AG09319 (cell line): ENCODE measurements at regions not wholly inside any gene's neighbourhood (a gene's known extent, or its start where the extent isn't known, plus 50 kb on each side); places are given as distances from the start of the nearest gene placed in this dataset.

ENCODE experiments used
- DNase-seq: peaks from one replicate; pipeline ENCODE4 v3.0.0-alpha.2; 2010; ENCODE audit warnings: low read depth; ENCODE audit errors: extremely low read depth
- TF ChIP-seq, protein P1 (sequence below): IDR thresholded peaks from 2 replicates; pipeline ENCODE4 v1.5.1; 2011; ENCODE audit warnings: low read depth, mild to moderate bottlenecking, inconsistent platforms, low read length, moderate library complexity

- no peak for DNase-seq
- TF ChIP-seq, protein P1, sequence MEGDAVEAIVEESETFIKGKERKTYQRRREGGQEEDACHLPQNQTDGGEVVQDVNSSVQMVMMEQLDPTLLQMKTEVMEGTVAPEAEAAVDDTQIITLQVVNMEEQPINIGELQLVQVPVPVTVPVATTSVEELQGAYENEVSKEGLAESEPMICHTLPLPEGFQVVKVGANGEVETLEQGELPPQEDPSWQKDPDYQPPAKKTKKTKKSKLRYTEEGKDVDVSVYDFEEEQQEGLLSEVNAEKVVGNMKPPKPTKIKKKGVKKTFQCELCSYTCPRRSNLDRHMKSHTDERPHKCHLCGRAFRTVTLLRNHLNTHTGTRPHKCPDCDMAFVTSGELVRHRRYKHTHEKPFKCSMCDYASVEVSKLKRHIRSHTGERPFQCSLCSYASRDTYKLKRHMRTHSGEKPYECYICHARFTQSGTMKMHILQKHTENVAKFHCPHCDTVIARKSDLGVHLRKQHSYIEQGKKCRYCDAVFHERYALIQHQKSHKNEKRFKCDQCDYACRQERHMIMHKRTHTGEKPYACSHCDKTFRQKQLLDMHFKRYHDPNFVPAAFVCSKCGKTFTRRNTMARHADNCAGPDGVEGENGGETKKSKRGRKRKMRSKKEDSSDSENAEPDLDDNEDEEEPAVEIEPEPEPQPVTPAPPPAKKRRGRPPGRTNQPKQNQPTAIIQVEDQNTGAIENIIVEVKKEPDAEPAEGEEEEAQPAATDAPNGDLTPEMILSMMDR, result no peak
Measured at GRCh38 chr12:19689226-19689625, 249.9 kb downstream of the AEBP2 start.

DNA sequence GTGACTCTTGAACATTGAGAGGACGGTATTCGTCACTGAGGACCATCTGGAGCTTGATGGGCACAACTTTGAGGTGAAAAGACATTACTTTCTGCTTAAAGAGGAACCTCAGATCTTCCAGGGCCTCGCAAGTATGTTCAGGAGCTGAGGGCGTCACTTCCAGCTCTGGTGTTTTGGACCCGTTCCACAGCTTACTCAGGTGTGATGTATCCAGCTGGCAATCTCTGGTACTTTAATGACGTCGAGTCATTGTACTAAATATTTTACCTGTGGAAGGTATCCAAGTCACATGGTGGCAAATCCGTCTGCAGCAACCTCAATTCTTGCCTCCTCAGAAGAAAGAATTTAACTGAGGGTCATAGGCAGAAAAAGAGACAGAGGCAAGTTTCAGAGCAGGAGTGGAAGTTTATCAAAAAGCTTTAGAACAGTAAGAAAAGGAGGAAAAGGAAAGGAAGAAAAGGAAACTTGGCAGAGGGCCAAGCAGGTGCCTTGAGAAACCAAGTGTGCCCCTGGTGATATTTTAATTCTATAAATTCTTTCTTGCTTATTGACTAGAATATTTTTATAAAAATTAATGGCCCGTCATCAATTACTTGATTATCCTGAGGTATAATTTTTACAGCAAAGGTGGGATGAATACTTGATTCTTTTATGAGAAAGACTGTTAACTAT lies 250.6 kb downstream of the AEBP2 start:
- TF ChIP-seq, protein P1, result no peak
- no peak for DNase-seq

- TF ChIP-seq, protein P1, result no peak
- no peak for DNase-seq
Measured at GRCh38 chr12:19692091-19692490, 252.8 kb downstream of the AEBP2 start.

GRCh38 chr12:19692566-19692965 lies 253.3 kb downstream of the AEBP2 start:
- no peak for DNase-seq
- TF ChIP-seq, protein P1, result no peak

- DNase-seq, result no peak
- TF ChIP-seq, protein P1, result no peak
Measured at GRCh38 chr12:19694627-19695026, 255.3 kb downstream of the AEBP2 start.

GRCh38 chr12:19695244-19696098 lies 256.2 kb downstream of the AEBP2 start:
- DNase-seq, result no peak
- TF ChIP-seq, protein P1, result no peak

GRCh38 chr12:19700969-19701368 lies 261.7 kb downstream of the AEBP2 start:
- TF ChIP-seq, protein P1, result no peak
- no peak for DNase-seq
